ENCODE measurements at regions not wholly inside any gene's neighbourhood (a gene's known extent, or its start where the extent isn't known, plus 50 kb on each side); places are given as distances from the start of the nearest gene placed in this dataset.

- no peak for DNase-seq (ENCODE audit: extremely low read depth in 1 of 2, low read depth in 1 of 2)
These were observed 266.7 kb upstream of the C2CD4B start for GRCh38 chr15:62431817-62432216.

GRCh38 chr15:62432702-62433398 is 267.8 kb upstream of the C2CD4B start:
- no peak for DNase-seq (ENCODE audit: extremely low read depth in 1 of 2, low read depth in 1 of 2)

- no peak for DNase-seq (ENCODE audit: extremely low read depth in 1 of 2, low read depth in 1 of 2)
These were observed 271.1 kb upstream of the C2CD4B start for GRCh38 chr15:62436235-62436634.

- DNase-seq (ENCODE audit: extremely low read depth in 1 of 2, low read depth in 1 of 2), result no peak
These were observed 272.7 kb upstream of the C2CD4B start for GRCh38 chr15:62437753-62438152.

- no peak for DNase-seq (ENCODE audit: extremely low read depth in 1 of 2, low read depth in 1 of 2)
These were observed 274.5 kb upstream of the C2CD4B start for GRCh38 chr15:62439543-62440016.

- no peak for DNase-seq (ENCODE audit: extremely low read depth in 1 of 2, low read depth in 1 of 2)
These were observed 275.4 kb upstream of the C2CD4B start for GRCh38 chr15:62440362-62441105.

- no peak for DNase-seq (ENCODE audit: extremely low read depth in 1 of 2, low read depth in 1 of 2)
These were observed 279.3 kb upstream of the C2CD4B start for GRCh38 chr15:62444104-62445022.

GRCh38 chr15:62445244-62445643 is 280.2 kb upstream of the C2CD4B start:
- no peak for DNase-seq (ENCODE audit: extremely low read depth in 1 of 2, low read depth in 1 of 2)

- DNase-seq (ENCODE audit: extremely low read depth in 1 of 2, low read depth in 1 of 2), result no peak
These were observed 281.9 kb upstream of the C2CD4B start for GRCh38 chr15:62446984-62447383.

- no peak for DNase-seq (ENCODE audit: extremely low read depth in 1 of 2, low read depth in 1 of 2)
These were observed 282.7 kb upstream of the C2CD4B start for GRCh38 chr15:62447742-62448141.

GRCh38 chr15:62449638-62450037 is 284.6 kb upstream of the C2CD4B start:
- DNase-seq (ENCODE audit: extremely low read depth in 1 of 2, low read depth in 1 of 2), result no peak

GRCh38 chr15:62450061-62450460 is 285.0 kb upstream of the C2CD4B start:
- DNase-seq (ENCODE audit: extremely low read depth in 1 of 2, low read depth in 1 of 2), result no peak

GRCh38 chr15:62452026-62452425 is 286.9 kb upstream of the C2CD4B start:
- no peak for DNase-seq (ENCODE audit: extremely low read depth in 1 of 2, low read depth in 1 of 2)

GRCh38 chr15:62452667-62453066 is 287.6 kb upstream of the C2CD4B start:
- DNase-seq (ENCODE audit: extremely low read depth in 1 of 2, low read depth in 1 of 2), result no peak

- no peak for DNase-seq (ENCODE audit: extremely low read depth in 1 of 2, low read depth in 1 of 2)
These were observed 288.3 kb upstream of the C2CD4B start for GRCh38 chr15:62453375-62453774.

- no peak for DNase-seq (ENCODE audit: extremely low read depth in 1 of 2, low read depth in 1 of 2)
These were observed 288.9 kb upstream of the C2CD4B start for GRCh38 chr15:62453981-62454380.

GRCh38 chr15:62454567-62455172 is 289.6 kb upstream of the C2CD4B start:
- DNase-seq (ENCODE audit: extremely low read depth in 1 of 2, low read depth in 1 of 2), result no peak

- no peak for DNase-seq (ENCODE audit: extremely low read depth in 1 of 2, low read depth in 1 of 2)
These were observed 290.4 kb upstream of the C2CD4B start for GRCh38 chr15:62455441-62455921.

GRCh38 chr15:62456011-62456920 is 291.2 kb upstream of the C2CD4B start:
- no peak for DNase-seq (ENCODE audit: extremely low read depth in 1 of 2, low read depth in 1 of 2)

- DNase-seq (ENCODE audit: extremely low read depth in 1 of 2, low read depth in 1 of 2), result no peak
These were observed 292.0 kb upstream of the C2CD4B start for GRCh38 chr15:62457100-62457499.
